ENCODE measurements at regions not wholly inside any gene's neighbourhood (a gene's known extent, or its start where the extent isn't known, plus 50 kb on each side); places are given as distances from the start of the nearest gene placed in this dataset.

DNA sequence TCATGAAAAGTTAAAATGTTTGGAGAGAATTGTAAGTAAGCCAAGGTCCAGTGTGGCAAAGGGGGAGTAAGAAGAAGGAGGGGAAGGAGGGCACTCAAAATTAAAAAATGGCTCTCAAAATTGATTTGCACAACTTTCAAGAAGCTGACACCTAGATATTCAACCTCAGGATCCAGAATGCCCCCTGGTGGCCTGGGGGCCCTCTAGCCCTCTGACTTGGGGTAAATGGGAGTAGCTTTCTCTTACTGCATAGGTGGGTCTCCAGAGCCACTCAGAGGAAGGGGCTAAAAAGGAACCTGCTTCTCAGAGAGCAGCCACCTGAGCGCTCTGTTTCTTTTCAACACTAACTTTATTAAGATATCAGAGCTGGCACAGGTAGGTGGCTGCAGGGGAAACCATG is 968.5 kb downstream of the BCL11A start:
- ATAC-seq (no peak), DNase-seq (no peak)
- H3K9me3 ChIP-seq = no peaks in the 10 kb centered on the region
- no peak overlapping the region for H3K4me3 ChIP-seq
- intact Hi-C loops (cut with DNase I) = no loop called here
- H3K4me1 ChIP-seq = no peaks in the 10 kb centered on the region
- 90 to 100% (median 92%) methylated on average over 1 of the region's 1 CpG for WGBS, 3 donors
- H3K27ac ChIP-seq = no peak overlapping the region
- TF ChIP-seq, protein P1, sequence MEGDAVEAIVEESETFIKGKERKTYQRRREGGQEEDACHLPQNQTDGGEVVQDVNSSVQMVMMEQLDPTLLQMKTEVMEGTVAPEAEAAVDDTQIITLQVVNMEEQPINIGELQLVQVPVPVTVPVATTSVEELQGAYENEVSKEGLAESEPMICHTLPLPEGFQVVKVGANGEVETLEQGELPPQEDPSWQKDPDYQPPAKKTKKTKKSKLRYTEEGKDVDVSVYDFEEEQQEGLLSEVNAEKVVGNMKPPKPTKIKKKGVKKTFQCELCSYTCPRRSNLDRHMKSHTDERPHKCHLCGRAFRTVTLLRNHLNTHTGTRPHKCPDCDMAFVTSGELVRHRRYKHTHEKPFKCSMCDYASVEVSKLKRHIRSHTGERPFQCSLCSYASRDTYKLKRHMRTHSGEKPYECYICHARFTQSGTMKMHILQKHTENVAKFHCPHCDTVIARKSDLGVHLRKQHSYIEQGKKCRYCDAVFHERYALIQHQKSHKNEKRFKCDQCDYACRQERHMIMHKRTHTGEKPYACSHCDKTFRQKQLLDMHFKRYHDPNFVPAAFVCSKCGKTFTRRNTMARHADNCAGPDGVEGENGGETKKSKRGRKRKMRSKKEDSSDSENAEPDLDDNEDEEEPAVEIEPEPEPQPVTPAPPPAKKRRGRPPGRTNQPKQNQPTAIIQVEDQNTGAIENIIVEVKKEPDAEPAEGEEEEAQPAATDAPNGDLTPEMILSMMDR (IDR thresholded peaks at IDR 0.05) = no peak
- no peaks in the 10 kb centered on the region for H3K36me3 ChIP-seq (ENCODE audit: insufficient read depth in 1 of 2, low read depth in 1 of 2)
- H3K27me3 ChIP-seq (ENCODE audit: insufficient read depth in 3 of 3, low read length in 2 of 3) = no peaks in the 10 kb centered on the region

DNA sequence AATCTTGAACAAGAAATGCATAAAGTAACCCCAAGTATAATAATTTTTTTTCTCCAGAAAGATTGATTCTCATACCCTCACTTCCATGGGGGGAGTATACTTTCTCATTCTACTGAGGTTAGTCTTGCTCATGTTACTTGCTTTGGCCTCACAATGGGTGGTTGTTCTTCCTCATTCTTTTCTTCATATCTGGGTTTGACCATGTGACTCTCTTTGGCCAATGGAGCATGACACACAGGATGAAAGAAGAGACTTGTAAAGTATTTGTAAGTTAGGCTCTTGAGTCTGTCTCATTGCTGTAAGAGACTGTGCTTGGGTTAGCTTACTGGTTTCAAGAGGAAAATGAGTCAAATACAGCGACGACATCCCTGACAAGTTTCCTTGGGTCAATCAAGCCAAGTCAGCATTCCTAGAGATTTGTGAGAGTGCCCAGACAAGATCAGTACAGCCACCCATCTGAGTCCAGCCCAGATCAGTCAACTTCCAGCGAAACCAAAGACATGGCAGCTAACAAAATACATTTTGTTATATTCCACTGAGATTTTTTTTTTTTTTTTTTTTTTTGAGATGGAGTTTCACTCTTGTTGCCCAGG is 970.2 kb downstream of the BCL11A start:
- H3K27ac ChIP-seq = no peak overlapping the region
- no peaks in the 10 kb centered on the region for H3K36me3 ChIP-seq (ENCODE audit: insufficient read depth in 1 of 2, low read depth in 1 of 2)
- WGBS, 3 donors = 80 to 90% (median 80%) methylated on average over 3 of the region's 3 CpGs
- H3K4me1 ChIP-seq = no peaks in the 10 kb centered on the region
- intact Hi-C loops (cut with DNase I) = no loop called here
- TF ChIP-seq, protein P1 (IDR thresholded peaks at IDR 0.05) = no peak
- ATAC-seq (no peak), DNase-seq (no peak)
- no peak overlapping the region for H3K4me3 ChIP-seq
- no peaks in the 10 kb centered on the region for H3K27me3 ChIP-seq (ENCODE audit: insufficient read depth in 3 of 3, low read length in 2 of 3)
- H3K9me3 ChIP-seq = no peaks in the 10 kb centered on the region

DNA sequence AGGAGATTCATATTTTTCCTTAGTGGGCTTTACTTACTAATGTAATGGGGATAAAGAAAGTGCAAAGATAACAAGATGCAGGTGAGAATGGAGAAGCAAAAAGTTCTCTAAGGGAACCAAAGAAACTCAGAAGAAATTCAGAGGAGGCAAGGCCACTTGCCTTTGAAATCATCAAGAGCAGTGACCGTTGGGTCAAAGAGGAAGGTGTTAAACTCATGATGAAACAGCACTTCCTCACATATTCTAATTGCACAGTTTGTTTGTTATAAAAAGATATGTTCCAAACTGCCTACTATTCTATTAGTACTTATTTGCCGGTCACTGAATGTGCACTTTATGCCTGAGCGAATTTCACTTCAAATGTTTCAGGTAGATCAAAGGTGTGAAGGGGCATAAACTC is 975.1 kb downstream of the BCL11A start:
- DNase-seq (no peak), ATAC-seq (no peak)
- no peaks in the 10 kb centered on the region for H3K36me3 ChIP-seq (ENCODE audit: insufficient read depth in 1 of 2, low read depth in 1 of 2)
- TF ChIP-seq, protein P1 (IDR thresholded peaks at IDR 0.05) = no peak
- no peaks in the 10 kb centered on the region for H3K4me1 ChIP-seq
- no peaks in the 10 kb centered on the region for H3K27me3 ChIP-seq (ENCODE audit: insufficient read depth in 3 of 3, low read length in 2 of 3)
- H3K4me3 ChIP-seq = no peak overlapping the region
- H3K27ac ChIP-seq = no peak overlapping the region
- WGBS, 3 donors = 80 to 87% (median 85%) methylated on average over 3 of the region's 3 CpGs
- intact Hi-C loops (cut with DNase I) = no loop called here
- no peaks in the 10 kb centered on the region for H3K9me3 ChIP-seq

DNA sequence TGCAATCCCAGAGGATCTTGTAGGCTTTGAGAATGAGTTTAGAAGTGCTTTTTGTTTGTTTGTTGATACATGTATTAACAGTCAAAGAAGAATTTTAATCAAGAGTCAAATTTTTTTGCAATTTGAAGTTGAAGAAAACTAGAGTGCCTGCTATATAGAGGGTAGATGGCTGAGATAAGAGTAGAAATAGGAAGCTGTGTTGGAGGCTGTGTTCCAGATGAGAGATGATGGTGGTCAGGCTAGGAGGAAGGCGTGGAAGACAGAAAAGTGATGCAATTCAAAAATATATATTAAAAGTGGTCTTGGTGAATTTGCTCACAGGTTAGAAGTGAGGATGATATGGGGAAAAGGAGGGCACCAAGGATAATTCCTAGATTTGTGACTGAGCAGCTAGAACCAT is 978.3 kb downstream of the BCL11A start:
- Histone ChIP-seq H3K27ac (no peak overlapping the region), H3K4me3 (no peak overlapping the region)
- WGBS, 3 donors = 81 to 88% (median 84%) methylated on average over 1 of the region's 1 CpG

More for the DNA sequence above, 978.3 kb downstream of the BCL11A start:
- ATAC-seq (no peak), DNase-seq (no peak)
- Histone ChIP-seq H3K4me1 (no peaks in the 10 kb centered on the region), H3K27me3 (ENCODE audit: insufficient read depth in 3 of 3, low read length in 2 of 3) (no peaks in the 10 kb centered on the region), H3K36me3 (ENCODE audit: insufficient read depth in 1 of 2, low read depth in 1 of 2) (no peaks in the 10 kb centered on the region), H3K9me3 (no peaks in the 10 kb centered on the region)
- TF ChIP-seq, protein P1 (IDR thresholded peaks at IDR 0.05) = no peak
- intact Hi-C loops (cut with DNase I) = no loop called here
